ENCODE measurements at regions not wholly inside any gene's neighbourhood (a gene's known extent, or its start where the extent isn't known, plus 50 kb on each side); places are given as distances from the start of the nearest gene placed in this dataset.

GRCh38 chrX:45614853-45615252, 414.2 kb upstream of the DIPK2B start:
- TF ChIP-seq CTCF (IDR thresholded peaks at IDR 0.05) (no peak), POLR2A (IDR thresholded peaks at IDR 0.05) (no peak), POLR2AphosphoS5 (IDR thresholded peaks at IDR 0.05) (no peak), EP300 (IDR thresholded peaks at IDR 0.05) (no peak)
